Fibroblast of lung (primary cell): ENCODE measurements at regions not wholly inside any gene's neighbourhood (a gene's known extent, or its start where the extent isn't known, plus 50 kb on each side); places are given as distances from the start of the nearest gene placed in this dataset.

Experiments
- DNase-seq, 2 donors: peaks; one replicate each; pipeline versions ENCODE4 v3.0.0 to v3.0.0-alpha.2; 2010; ENCODE audit warnings: low read depth in 2 of 2
- H2AFZ ChIP-seq: 2 replicates; pipeline ENCODE4 v1.5.1; 2012; ENCODE audit warnings: low read length, control low read depth, inconsistent platforms
- H3K27ac ChIP-seq: 2 replicates; pipeline ENCODE4 v1.5.1; 2011; ENCODE audit warnings: low read length, control low read depth; ENCODE audit not compliant: insufficient read depth
- H3K27me3 ChIP-seq: 2 replicates; pipeline ENCODE4 v1.5.1; 2011; ENCODE audit warnings: mild to moderate bottlenecking, low read length; ENCODE audit not compliant: control insufficient read depth, insufficient read depth
- H3K36me3 ChIP-seq: 2 replicates; pipeline ENCODE4 v1.5.1; 2011; ENCODE audit warnings: low read length; ENCODE audit not compliant: control insufficient read depth, insufficient read depth
- H3K4me1 ChIP-seq: 2 replicates; pipeline ENCODE4 v1.5.1; 2011; ENCODE audit warnings: low read length; ENCODE audit not compliant: control insufficient read depth, insufficient read depth; ENCODE audit errors: extremely low read depth
- H3K4me2 ChIP-seq: 2 replicates; pipeline ENCODE4 v1.5.1; 2011; ENCODE audit warnings: low read length, control low read depth; ENCODE audit not compliant: insufficient read depth; ENCODE audit errors: extremely low read depth
- H3K4me3 ChIP-seq, 4 experiments: fragments of 200-600 bp in 1 of 4; sonication (generic) in 1 of 4; replicated peaks in 1 of 4; 2 replicates each; pipeline ENCODE4 v1.5.1; 2011 to 2016; ENCODE audit warnings: low read length in 4 of 4, low read depth in 3 of 4, mild to moderate bottlenecking in 3 of 4, control low read depth in 2 of 4, inconsistent platforms in 1 of 4, mixed read lengths in 1 of 4; ENCODE audit not compliant: insufficient read depth in 1 of 4; ENCODE audit errors: control extremely low read depth in 1 of 4
- H3K79me2 ChIP-seq: 2 replicates; pipeline ENCODE4 v1.5.1; 2012; ENCODE audit warnings: mild to moderate bottlenecking, low read length, inconsistent platforms; ENCODE audit not compliant: control insufficient read depth, insufficient read depth
- H3K9ac ChIP-seq: 2 replicates; pipeline ENCODE4 v1.5.1; 2011; ENCODE audit warnings: mild to moderate bottlenecking, low read length, control low read depth; ENCODE audit not compliant: insufficient read depth
- H3K9me3 ChIP-seq: 2 replicates; pipeline ENCODE4 v1.5.1; 2012; ENCODE audit warnings: low read depth, low read length; ENCODE audit not compliant: control insufficient read depth, insufficient read depth
- H4K20me1 ChIP-seq: 2 replicates; pipeline ENCODE4 v1.5.1; 2011; ENCODE audit warnings: low read length; ENCODE audit not compliant: control insufficient read depth, insufficient read depth; ENCODE audit errors: extremely low read depth
- EZH2 ChIP-seq: IDR thresholded peaks from 2 replicates; pipeline ENCODE4 v1.5.1; 2012; ENCODE audit warnings: low read length, control low read depth, mild to moderate bottlenecking; ENCODE audit errors: missing control alignments
- TF ChIP-seq, protein P1 (sequence below), 2 donors: IDR thresholded peaks in 1 of 2; conservative IDR thresholded peaks in 1 of 2; 1 replicate in 1 of 2; 2 replicates in 1 of 2; pipeline ENCODE4 v1.5.1; 2011 to 2012; ENCODE audit warnings: low read length in 2 of 2, control low read depth in 1 of 2, inconsistent platforms in 1 of 2, low read depth in 1 of 2, mild to moderate bottlenecking in 1 of 2

DNA sequence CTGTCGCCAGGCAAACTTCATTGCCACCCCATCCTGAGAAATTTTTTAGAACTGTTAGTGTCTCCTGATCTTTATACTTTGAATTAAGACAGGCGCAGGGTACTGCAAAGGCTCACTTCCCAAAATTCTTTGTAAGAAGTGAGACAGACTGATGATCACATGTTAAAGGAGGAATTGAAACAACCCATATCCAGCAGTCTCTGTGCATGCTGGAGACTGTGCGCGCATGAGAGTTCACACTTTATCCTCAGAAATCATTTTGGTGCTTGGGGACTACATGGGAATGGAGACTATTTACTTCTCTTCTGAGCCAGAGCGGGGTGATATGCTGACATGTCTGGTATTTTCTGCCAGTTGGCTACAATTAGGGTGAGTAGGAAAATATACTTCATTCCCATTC is 91.2 kb downstream of the ZNF474 start:
- Histone ChIP-seq H3K27ac (no peak overlapping the region), H2AFZ (no peak overlapping the region), H3K27me3 (no peaks in the 10 kb centered on the region), H3K36me3 (no peaks in the 10 kb centered on the region), H3K4me3 (no peak overlapping the region), H3K4me2 (no peak overlapping the region), H3K4me1 (no peaks in the 10 kb centered on the region), H3K9ac (no peak overlapping the region), H4K20me1 (no peaks in the 10 kb centered on the region), H3K9me3 (no peaks in the 10 kb centered on the region), H3K79me2 (no peaks in the 10 kb centered on the region)
- DNase-seq = no peak
- no peak for TF ChIP-seq EZH2
- TF ChIP-seq, protein P1, sequence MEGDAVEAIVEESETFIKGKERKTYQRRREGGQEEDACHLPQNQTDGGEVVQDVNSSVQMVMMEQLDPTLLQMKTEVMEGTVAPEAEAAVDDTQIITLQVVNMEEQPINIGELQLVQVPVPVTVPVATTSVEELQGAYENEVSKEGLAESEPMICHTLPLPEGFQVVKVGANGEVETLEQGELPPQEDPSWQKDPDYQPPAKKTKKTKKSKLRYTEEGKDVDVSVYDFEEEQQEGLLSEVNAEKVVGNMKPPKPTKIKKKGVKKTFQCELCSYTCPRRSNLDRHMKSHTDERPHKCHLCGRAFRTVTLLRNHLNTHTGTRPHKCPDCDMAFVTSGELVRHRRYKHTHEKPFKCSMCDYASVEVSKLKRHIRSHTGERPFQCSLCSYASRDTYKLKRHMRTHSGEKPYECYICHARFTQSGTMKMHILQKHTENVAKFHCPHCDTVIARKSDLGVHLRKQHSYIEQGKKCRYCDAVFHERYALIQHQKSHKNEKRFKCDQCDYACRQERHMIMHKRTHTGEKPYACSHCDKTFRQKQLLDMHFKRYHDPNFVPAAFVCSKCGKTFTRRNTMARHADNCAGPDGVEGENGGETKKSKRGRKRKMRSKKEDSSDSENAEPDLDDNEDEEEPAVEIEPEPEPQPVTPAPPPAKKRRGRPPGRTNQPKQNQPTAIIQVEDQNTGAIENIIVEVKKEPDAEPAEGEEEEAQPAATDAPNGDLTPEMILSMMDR (conservative IDR thresholded peaks at IDR 0.05 in 1 of 2, IDR thresholded peaks at IDR 0.05 in 1 of 2; ENCODE audit: low read depth in 1 of 2, low read length in 2 of 2) = no peak

DNA sequence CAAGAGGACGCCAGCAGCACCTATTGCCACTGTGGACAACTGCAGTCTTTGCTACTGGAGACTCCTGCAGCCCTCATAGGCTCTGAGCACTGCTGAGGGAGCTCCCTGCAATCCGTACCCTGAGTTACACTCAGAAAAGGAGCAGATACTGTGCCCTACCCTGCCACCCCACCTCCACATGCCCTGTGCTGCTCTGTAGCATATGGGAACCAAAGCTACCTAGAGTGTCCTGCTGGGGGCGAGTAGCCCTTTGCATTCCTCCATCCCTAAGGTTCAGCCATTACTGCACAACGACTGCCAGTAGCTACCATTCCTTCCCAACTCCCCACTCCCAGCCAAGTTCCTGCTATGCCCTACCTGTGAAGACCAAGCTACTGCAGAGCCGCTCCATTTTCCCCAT is 90.2 kb upstream of the SNCAIP start:
- no peak overlapping the region for H3K9ac ChIP-seq
- H3K9me3 ChIP-seq = no peaks in the 10 kb centered on the region
- no peak overlapping the region for H3K27ac ChIP-seq
- no peaks in the 10 kb centered on the region for H3K36me3 ChIP-seq
- H3K4me3 ChIP-seq = no peak overlapping the region
- no peak overlapping the region for H3K4me2 ChIP-seq
- no peak overlapping the region for H2AFZ ChIP-seq
- H4K20me1 ChIP-seq = no peaks in the 10 kb centered on the region
- no peaks in the 10 kb centered on the region for H3K27me3 ChIP-seq
- H3K79me2 ChIP-seq = no peaks in the 10 kb centered on the region
- no peak for DNase-seq
- TF ChIP-seq, protein P1 (conservative IDR thresholded peaks at IDR 0.05 in 1 of 2, IDR thresholded peaks at IDR 0.05 in 1 of 2; ENCODE audit: low read depth in 1 of 2, low read length in 2 of 2) = no peak
- TF ChIP-seq EZH2 = no peak
- H3K4me1 ChIP-seq = no peaks in the 10 kb centered on the region

DNA sequence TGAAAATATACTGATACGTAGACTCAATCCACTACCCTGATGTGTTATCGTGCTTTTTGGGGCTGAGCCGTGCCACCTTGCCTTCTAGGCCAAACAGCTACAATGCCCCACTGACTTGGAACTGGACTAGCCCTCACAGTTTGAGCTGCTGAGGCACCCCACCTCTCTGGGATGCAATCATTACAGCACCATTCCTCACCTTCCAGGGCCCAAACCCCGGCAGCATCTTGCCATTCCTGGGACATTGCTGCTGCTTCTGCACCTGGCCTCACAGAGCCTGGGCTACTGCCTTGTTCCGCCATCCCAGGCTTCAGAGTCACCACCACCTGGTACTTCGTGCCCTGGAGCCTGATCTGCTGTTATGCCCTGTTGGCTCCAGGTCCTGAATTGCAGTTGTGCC is 89.5 kb upstream of the SNCAIP start:
- no peak overlapping the region for H3K27ac ChIP-seq
- no peak for DNase-seq
- H2AFZ ChIP-seq = no peak overlapping the region
- no peak overlapping the region for H3K4me2 ChIP-seq
- H3K9me3 ChIP-seq = no peaks in the 10 kb centered on the region
- H3K4me3 ChIP-seq = no peak overlapping the region
- H3K27me3 ChIP-seq = no peaks in the 10 kb centered on the region
- TF ChIP-seq, protein P1 (conservative IDR thresholded peaks at IDR 0.05 in 1 of 2, IDR thresholded peaks at IDR 0.05 in 1 of 2; ENCODE audit: low read depth in 1 of 2, low read length in 2 of 2) = no peak
- no peak for TF ChIP-seq EZH2
- no peaks in the 10 kb centered on the region for H4K20me1 ChIP-seq
- no peak overlapping the region for H3K9ac ChIP-seq
- H3K4me1 ChIP-seq = no peaks in the 10 kb centered on the region
- H3K79me2 ChIP-seq = no peaks in the 10 kb centered on the region
- H3K36me3 ChIP-seq = no peaks in the 10 kb centered on the region
